Parathyroid adenoma (tissue), 2 donors: ENCODE measurements at regions not wholly inside any gene's neighbourhood (a gene's known extent, or its start where the extent isn't known, plus 50 kb on each side); places are given as distances from the start of the nearest gene placed in this dataset.

ENCODE experiments used
- H2AFZ ChIP-seq: fragments of 300-600 bp; sonication (generic); one replicate; pipeline ENCODE4 v1.7.0; 2017; ENCODE audit warnings: antibody characterized with exemption, mild to moderate bottlenecking
- H3K27ac ChIP-seq: fragments of 300-600 bp; sonication (generic); one replicate; pipeline ENCODE4 v1.7.0; 2017
- H3K27me3 ChIP-seq: fragments of 300-600 bp; sonication (generic); one replicate; pipeline ENCODE4 v1.7.0; 2017; ENCODE audit warnings: low read length; ENCODE audit not compliant: control insufficient read depth, insufficient read depth
- H3K36me3 ChIP-seq: fragments of 300-600 bp; sonication (generic); one replicate; pipeline ENCODE4 v1.7.0; 2017; ENCODE audit warnings: low read length; ENCODE audit not compliant: control insufficient read depth, insufficient read depth
- H3K4me1 ChIP-seq: fragments of 300-600 bp; sonication (generic); one replicate; pipeline ENCODE4 v1.7.0; 2017; ENCODE audit warnings: control low read depth
- H3K4me2 ChIP-seq: fragments of 300-600 bp; sonication (generic); one replicate; pipeline ENCODE4 v1.7.0; 2017; ENCODE audit warnings: low read length
- H3K4me3 ChIP-seq: fragments of 300-600 bp; sonication (generic); one replicate; pipeline ENCODE4 v1.7.0; 2017; ENCODE audit warnings: low read depth, low read length
- H3K79me2 ChIP-seq: fragments of 300-600 bp; sonication (generic); one replicate; pipeline ENCODE4 v1.7.0; 2017; ENCODE audit warnings: control low read depth
- H3K9ac ChIP-seq: fragments of 300-600 bp; sonication (generic); one replicate; pipeline ENCODE4 v1.7.0; 2017; ENCODE audit warnings: mild to moderate bottlenecking
- H3K9me3 ChIP-seq: fragments of 300-600 bp; sonication (generic); one replicate; pipeline ENCODE4 v1.7.0; 2017; ENCODE audit warnings: low read length; ENCODE audit not compliant: control insufficient read depth
- TF ChIP-seq, protein P1 (sequence below): fragments of 300-600 bp; sonication (generic); IDR thresholded peaks from one replicate; pipeline ENCODE4 v1.7.0; 2017; ENCODE audit warnings: antibody characterized with exemption, mild to moderate bottlenecking
- donor health status: primary hyperparathyroidism.

DNA sequence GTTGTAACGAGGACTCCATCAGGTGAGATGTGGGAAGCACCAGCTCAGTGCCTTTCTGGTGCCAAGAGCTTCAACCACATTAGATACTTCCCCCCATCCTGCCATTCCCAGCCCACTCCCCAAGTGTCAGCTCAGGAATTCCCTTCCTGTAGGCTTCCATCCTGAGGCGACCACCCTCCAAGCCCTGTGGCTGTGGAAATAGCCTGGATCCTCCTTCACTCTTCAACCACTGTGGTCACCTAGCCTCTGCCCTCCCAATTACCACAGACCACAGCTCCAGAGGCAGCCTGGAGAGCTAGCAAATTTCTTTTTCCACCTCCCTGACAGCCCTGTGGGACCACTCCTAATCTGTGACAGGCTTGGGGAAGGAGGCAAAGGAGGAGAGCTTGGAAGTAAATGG is 219.8 kb upstream of the MAP3K1 start:
- TF ChIP-seq, protein P1, sequence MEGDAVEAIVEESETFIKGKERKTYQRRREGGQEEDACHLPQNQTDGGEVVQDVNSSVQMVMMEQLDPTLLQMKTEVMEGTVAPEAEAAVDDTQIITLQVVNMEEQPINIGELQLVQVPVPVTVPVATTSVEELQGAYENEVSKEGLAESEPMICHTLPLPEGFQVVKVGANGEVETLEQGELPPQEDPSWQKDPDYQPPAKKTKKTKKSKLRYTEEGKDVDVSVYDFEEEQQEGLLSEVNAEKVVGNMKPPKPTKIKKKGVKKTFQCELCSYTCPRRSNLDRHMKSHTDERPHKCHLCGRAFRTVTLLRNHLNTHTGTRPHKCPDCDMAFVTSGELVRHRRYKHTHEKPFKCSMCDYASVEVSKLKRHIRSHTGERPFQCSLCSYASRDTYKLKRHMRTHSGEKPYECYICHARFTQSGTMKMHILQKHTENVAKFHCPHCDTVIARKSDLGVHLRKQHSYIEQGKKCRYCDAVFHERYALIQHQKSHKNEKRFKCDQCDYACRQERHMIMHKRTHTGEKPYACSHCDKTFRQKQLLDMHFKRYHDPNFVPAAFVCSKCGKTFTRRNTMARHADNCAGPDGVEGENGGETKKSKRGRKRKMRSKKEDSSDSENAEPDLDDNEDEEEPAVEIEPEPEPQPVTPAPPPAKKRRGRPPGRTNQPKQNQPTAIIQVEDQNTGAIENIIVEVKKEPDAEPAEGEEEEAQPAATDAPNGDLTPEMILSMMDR, result no peak
- no peak overlapping the region for H3K27ac ChIP-seq
- no peaks in the 10 kb centered on the region for H3K4me1 ChIP-seq

DNA sequence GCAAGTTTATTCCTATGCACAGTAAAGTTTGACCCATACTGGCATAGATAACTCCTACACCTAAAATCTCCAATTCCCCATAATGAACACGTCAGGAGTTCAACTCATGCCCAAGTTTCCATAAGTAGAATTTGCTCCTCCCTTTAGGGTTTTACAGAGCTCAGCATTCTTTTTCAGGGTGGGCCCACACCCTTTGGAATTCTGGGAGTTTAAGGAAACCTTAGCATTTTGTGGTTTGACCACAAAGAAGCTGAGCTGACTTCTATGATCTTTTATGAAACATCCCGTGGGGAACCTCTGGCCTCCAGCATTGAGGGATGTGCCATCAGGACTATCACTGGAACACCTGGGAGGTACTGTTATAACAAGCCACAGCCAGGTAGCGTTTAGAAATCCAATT is 220.6 kb upstream of the MAP3K1 start:
- TF ChIP-seq, protein P1, result no peak
- H3K9ac ChIP-seq, result no peak overlapping the region
- H3K4me3 ChIP-seq, result no peak overlapping the region
- no peaks in the 10 kb centered on the region for H3K79me2 ChIP-seq
- no peak overlapping the region for H2AFZ ChIP-seq
- no peaks in the 10 kb centered on the region for H3K9me3 ChIP-seq
- no peaks in the 10 kb centered on the region for H3K4me1 ChIP-seq
- H3K27me3 ChIP-seq, result no peaks in the 10 kb centered on the region
- H3K36me3 ChIP-seq, result no peaks in the 10 kb centered on the region
- no peak overlapping the region for H3K4me2 ChIP-seq
- no peak overlapping the region for H3K27ac ChIP-seq

More for the DNA sequence above, 219.8 kb upstream of the MAP3K1 start:
- H3K36me3 ChIP-seq, result no peaks in the 10 kb centered on the region
- no peaks in the 10 kb centered on the region for H3K79me2 ChIP-seq
- no peak overlapping the region for H3K4me2 ChIP-seq
- H2AFZ ChIP-seq, result no peak overlapping the region
- no peaks in the 10 kb centered on the region for H3K27me3 ChIP-seq
- H3K9me3 ChIP-seq, result no peaks in the 10 kb centered on the region
- H3K9ac ChIP-seq, result no peak overlapping the region
- no peak overlapping the region for H3K4me3 ChIP-seq

DNA sequence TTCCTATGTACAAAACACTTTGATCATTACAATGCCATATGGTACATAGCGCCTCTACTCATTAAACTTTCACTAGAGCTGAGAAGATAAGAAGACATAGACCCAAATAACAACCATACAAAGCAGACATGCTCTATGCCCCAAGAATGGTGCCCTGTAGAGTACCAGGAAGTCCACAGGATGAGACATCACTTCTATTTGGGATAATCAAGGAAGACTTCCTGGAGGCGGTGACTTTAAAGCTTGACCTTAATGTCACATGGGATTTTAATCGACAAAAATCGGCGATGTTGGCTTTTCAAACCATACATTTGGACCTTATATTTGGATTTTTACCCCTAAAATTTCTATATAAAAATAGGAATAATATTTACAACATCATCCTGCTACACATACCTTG is 224.3 kb upstream of the MAP3K1 start:
- TF ChIP-seq, protein P1, result no peak
- Histone ChIP-seq H3K79me2 (no peaks in the 10 kb centered on the region), H3K27me3 (no peaks in the 10 kb centered on the region), H3K4me2 (no peak overlapping the region), H3K4me1 (no peaks in the 10 kb centered on the region), H2AFZ (no peak overlapping the region), H3K9ac (no peak overlapping the region), H3K4me3 (no peak overlapping the region), H3K36me3 (no peaks in the 10 kb centered on the region), H3K9me3 (no peaks in the 10 kb centered on the region), H3K27ac (no peak overlapping the region)

DNA sequence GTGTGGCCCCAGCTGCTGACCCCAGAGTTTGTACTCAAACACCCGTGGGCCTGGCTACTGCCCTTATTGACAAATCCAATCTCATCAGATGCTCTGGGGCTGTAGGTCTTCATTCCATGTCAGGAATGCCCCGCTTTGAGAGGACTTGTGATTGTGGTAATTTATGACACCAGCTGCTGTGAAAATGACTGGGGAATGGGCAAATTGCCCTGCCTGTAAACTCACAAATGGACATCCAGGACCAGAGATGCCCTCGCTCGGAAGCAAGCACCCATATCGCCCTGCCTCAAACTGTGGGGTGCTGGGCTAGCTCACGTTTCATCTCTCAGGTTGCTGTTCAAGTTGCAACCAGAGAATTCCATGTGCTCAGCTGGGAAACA is 225.9 kb upstream of the MAP3K1 start:
- no peaks in the 10 kb centered on the region for H3K9me3 ChIP-seq
- no peak overlapping the region for H2AFZ ChIP-seq
- H3K4me1 ChIP-seq, result no peaks in the 10 kb centered on the region
- H3K27me3 ChIP-seq, result no peaks in the 10 kb centered on the region
- H3K36me3 ChIP-seq, result no peaks in the 10 kb centered on the region
- TF ChIP-seq, protein P1, result no peak
- H3K79me2 ChIP-seq, result no peaks in the 10 kb centered on the region
- no peak overlapping the region for H3K27ac ChIP-seq
- H3K9ac ChIP-seq, result no peak overlapping the region
- H3K4me3 ChIP-seq, result no peak overlapping the region
- no peak overlapping the region for H3K4me2 ChIP-seq

DNA sequence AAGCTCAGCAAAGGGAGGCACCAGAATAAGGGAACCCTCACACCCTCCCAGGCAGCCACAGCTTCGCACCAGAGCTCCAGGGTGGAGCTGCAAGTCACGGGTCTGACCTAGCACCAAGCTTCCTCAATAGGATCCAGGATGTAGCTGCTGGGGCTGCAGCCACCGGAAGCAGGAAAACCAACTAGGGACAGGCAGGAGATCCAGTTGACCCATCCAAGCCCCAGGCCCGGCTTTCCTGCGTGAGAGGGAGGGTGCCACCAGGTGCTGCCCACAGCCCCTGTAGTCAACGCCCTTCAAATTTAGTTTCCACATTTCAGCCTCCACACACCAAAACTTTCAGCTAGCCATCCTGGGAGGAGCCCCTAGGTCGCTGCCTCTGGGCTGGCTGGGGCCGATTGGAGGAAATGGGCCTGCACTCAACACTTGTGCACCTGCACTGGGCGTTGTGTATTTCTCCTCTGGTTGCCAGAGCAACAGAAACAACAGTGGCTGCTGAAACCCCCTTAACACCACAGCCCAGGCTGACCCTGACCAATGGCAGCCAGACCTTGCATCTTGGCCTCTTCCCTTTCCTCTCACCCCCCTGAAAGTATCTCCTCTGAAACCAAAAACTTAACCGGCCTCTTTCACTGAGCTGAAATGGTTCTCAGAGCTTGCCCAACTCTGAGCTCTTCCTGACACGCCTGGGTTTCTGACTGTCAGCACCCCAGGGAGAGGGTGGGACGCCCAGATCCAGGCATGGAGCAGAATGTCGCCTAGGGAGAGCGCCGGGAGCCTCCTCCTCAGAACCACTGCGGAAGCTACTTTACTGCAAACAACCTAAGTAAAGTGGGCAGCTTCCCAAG is 226.5 kb upstream of the MAP3K1 start:
- no peaks in the 10 kb centered on the region for H3K9me3 ChIP-seq
- TF ChIP-seq, protein P1, result no peak
- H3K36me3 ChIP-seq, result no peaks in the 10 kb centered on the region
- H3K4me2 ChIP-seq, result no peak overlapping the region
- no peaks in the 10 kb centered on the region for H3K79me2 ChIP-seq
- H3K9ac ChIP-seq, result no peak overlapping the region
- no peaks in the 10 kb centered on the region for H3K4me1 ChIP-seq
- no peak overlapping the region for H3K27ac ChIP-seq
- no peak overlapping the region for H2AFZ ChIP-seq
- no peaks in the 10 kb centered on the region for H3K27me3 ChIP-seq
- H3K4me3 ChIP-seq, result no peak overlapping the region
